Gastroesophageal sphincter (tissue), 3 donors: ENCODE measurements at regions not wholly inside any gene's neighbourhood (a gene's known extent, or its start where the extent isn't known, plus 50 kb on each side); places are given as distances from the start of the nearest gene placed in this dataset.

Source experiments
- CTCF ChIP-seq, 4 experiments: fragments of 200-600 bp in 2 of 4; fragments of 450-650 bp in 2 of 4; sonication (generic) in 1 of 4; IDR thresholded peaks; one replicate each; pipeline ENCODE4 v1.5.1; 2017 to 2019; ENCODE audit warnings: antibody characterized with exemption in 4 of 4, mild to moderate bottlenecking in 2 of 4, moderate library complexity in 2 of 4
- POLR2A ChIP-seq, 2 donors: fragments of 450-650 bp; IDR thresholded peaks; one replicate each; pipeline ENCODE4 v1.6.1; 2017; ENCODE audit warnings: antibody characterized with exemption in 2 of 2, mild to moderate bottlenecking in 2 of 2, moderate library complexity in 1 of 2

GRCh38 chr22:49553076-49553475, 274.6 kb downstream of the BRD1 start:
- no peak for TF ChIP-seq CTCF (IDR thresholded peaks at IDR 0.05)
- TF ChIP-seq POLR2A (IDR thresholded peaks at IDR 0.05), result no peak
